GM21723 (cell line): ENCODE measurements at regions not wholly inside any gene's neighbourhood (a gene's known extent, or its start where the extent isn't known, plus 50 kb on each side); places are given as distances from the start of the nearest gene placed in this dataset.

Experiments
- ATAC-seq: cut with Tn5 transposase; IDR thresholded peaks from one replicate; pipeline ENCODE4 v1.9.1; 2021; ENCODE audit warnings: mild to moderate bottlenecking, moderate library complexity; ENCODE audit not compliant: unreplicated experiment

GRCh38 chr1:239816081-239816782 lies 275.5 kb upstream of the FMN2 start:
- no peak for ATAC-seq

GRCh38 chr1:239817276-239817675 lies 274.4 kb upstream of the FMN2 start:
- ATAC-seq = no peak

- ATAC-seq = no peak
Measured at GRCh38 chr1:239817801-239818200, 273.9 kb upstream of the FMN2 start.

GRCh38 chr1:239819096-239819495 lies 272.6 kb upstream of the FMN2 start:
- ATAC-seq = no peak

DNA sequence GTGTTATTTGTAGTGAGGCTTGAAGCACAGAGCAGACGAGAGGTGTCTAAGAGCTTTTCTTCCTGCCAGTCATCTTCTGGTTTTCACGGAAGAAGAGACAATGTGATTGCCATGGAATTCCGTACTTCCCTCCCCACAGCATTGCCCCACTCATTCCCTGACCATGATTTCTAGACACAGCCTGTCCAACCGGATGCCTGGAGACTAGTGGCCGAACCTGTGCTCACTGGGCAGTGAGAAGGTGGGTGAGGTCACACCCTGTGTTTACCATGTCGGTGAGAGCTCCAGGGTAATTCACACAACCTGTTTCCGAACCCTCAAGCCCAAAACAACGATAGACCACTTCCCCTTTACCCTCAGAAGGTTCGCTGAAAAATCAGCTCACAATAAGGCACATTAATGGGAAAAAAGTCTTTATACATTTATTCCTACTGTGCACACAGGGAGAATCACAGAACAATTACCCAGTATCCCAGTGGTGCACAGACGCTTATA lies 271.9 kb upstream of the FMN2 start:
- no peak for ATAC-seq

- ATAC-seq = no peak
Measured at GRCh38 chr1:239823852-239824251, 267.8 kb upstream of the FMN2 start.

GRCh38 chr1:239826211-239826610 lies 265.5 kb upstream of the FMN2 start:
- ATAC-seq = no peak

DNA sequence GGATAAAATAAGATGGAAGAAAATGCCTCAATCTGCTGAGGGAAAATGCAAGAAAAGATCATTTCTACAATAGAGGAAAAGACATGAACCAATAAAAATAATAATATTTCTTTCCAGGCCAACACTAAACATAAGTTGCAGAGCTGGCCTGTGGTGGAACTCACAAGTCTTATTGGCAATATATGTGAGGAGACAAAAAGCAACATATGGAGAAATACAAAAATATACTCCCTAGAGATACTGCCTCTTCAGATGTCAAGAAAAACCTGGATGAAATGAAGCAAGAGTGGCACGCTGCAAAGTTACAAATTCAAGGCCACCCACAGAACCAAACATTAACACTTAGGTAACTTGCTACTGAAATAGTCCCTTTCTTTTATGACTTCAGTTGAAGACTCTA lies 264.9 kb upstream of the FMN2 start:
- ATAC-seq = no peak

DNA sequence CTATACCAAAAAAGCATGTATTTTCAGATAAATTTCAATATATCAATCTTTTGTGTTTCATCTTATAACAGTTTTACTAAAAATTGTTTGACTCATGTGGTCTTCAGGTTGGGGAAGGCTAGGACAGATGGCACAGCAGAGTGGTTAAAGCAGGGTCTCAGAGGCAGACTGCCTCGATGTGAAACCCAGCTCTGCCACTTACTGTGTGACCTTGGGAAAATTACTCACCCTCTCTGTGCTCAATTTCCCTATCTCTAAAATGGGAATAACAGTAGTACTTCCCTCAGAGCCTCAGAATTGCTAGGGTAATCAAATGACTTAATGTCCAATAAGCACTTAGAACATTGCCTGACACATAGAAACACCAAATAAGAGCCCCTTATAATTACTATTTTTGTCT lies 262.1 kb upstream of the FMN2 start:
- ATAC-seq = no peak

GRCh38 chr1:239831577-239832355 lies 259.9 kb upstream of the FMN2 start:
- ATAC-seq = no peak

- ATAC-seq = no peak
Measured at GRCh38 chr1:239833723-239834122, 258.0 kb upstream of the FMN2 start.

- no peak for ATAC-seq
Measured at GRCh38 chr1:239835946-239836440, 255.7 kb upstream of the FMN2 start.

DNA sequence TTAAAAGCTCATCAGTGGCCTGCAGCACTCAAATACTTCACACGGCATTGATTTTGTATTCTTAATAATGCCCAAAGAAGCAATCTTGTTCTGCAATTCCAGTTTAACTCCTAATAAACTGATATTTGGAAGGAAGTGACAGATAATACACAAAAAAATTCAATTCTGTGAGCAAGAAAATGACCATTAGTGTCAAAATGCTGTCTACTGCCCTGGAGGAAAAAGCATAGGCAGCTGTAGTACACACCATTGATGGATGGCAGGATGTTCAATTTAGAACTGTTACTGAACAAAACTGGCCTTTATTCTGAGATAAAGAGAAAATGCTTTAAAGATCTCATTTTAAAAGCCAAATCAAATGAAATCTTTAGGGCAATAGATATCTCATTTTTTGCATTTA lies 251.3 kb upstream of the FMN2 start:
- no peak for ATAC-seq

GRCh38 chr1:239840790-239841189 lies 250.9 kb upstream of the FMN2 start:
- ATAC-seq = no peak

DNA sequence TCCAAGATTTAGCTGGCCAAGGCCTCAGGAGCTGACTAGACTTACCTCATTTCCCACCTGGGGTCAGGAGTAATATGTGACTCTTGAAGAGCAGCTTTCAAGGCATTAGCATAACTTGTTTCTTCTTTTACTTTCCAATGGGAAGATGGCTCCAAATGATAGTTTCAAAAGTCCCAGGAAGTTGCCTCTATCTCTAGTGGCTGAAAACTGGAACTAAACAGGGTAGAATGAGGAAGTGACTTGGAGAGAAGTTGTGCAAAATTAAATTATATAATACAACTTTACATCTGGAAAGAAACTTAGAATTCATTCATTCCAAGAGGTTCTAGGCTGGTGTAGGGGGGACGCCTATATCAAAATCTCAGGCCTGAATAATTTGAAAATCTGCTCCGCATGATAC lies 250.1 kb upstream of the FMN2 start:
- ATAC-seq = no peak

DNA sequence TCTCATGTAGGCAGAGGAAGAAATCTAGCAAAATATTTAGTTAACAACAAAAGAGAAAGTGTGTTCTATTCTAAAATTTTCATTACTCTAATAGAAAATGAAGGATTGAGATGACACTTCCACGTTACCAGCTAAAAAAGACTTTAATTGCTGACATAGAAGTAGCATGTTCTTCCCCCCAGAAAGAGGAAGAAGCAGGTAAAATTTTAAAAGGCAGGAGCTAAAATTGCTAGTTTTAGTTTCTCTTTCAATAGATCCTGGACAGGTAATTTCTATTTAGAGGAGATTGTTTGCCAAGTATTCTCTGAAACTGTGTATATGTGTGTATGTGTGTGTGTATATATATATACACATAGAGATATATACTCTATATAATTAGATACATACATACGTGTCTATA lies 248.1 kb upstream of the FMN2 start:
- no peak for ATAC-seq

- ATAC-seq = no peak
Measured at GRCh38 chr1:239844833-239845232, 246.8 kb upstream of the FMN2 start.

DNA sequence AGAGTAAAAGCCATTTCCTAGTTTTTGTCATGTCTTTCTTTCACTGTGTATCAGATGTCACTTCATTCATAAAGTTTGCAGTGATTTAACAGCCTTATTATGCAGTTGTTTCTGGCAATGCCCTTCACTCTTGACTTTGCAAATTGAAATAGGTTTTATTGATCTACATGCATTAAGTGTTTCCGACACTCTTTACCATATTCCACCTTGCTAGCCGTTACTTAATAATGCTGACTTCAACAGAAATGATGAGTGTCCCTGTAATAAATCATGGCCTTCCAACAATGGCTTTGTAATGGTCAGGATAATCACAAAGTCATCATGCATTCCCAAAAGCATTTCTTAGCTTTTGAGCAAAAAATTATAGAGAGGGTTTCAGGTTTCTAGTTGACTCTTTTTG lies 236.8 kb upstream of the FMN2 start:
- ATAC-seq = no peak

GRCh38 chr1:239856067-239856466 lies 235.6 kb upstream of the FMN2 start:
- ATAC-seq = no peak

- ATAC-seq = no peak
Measured at GRCh38 chr1:239856924-239857323, 234.8 kb upstream of the FMN2 start.

DNA sequence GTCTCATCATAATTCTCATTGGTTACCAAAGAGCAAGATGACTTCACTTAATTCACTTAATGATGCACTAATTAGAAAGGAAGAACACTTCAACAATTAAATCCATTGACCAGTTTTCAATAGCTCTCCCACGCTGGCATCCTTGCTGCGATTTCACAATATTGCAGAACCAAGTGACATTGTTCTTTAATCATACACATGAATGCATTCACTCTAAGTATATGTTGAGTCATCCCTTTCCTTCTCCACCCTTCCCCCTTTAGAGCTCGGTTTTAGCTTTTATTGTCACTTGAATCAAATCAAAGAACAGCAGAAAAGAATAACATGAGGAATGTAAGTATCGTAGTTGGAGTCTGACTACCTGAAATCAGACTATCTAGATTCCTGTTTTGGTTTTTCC lies 233.6 kb upstream of the FMN2 start:
- no peak for ATAC-seq

DNA sequence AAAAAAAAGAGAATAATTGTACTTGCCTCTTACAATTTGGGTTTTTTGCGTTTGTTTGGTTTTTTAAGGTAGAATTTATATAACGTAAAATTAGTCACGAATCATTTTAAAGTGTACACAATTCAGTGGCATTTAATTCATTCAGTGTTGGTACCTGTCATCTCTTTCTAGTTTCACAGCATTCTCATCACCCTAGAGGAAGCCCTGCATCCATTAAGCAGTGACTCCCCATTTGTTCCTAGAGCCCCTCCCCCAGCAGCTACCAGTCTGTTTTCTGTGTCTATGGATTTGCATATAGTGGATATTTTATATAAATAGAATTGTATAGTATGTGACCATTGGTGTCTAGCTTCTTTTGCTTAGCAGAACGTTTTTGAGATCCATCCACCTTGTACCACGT lies 233.2 kb upstream of the FMN2 start:
- ATAC-seq = no peak
